ENCODE measurements at regions not wholly inside any gene's neighbourhood (a gene's known extent, or its start where the extent isn't known, plus 50 kb on each side); places are given as distances from the start of the nearest gene placed in this dataset.

DNA sequence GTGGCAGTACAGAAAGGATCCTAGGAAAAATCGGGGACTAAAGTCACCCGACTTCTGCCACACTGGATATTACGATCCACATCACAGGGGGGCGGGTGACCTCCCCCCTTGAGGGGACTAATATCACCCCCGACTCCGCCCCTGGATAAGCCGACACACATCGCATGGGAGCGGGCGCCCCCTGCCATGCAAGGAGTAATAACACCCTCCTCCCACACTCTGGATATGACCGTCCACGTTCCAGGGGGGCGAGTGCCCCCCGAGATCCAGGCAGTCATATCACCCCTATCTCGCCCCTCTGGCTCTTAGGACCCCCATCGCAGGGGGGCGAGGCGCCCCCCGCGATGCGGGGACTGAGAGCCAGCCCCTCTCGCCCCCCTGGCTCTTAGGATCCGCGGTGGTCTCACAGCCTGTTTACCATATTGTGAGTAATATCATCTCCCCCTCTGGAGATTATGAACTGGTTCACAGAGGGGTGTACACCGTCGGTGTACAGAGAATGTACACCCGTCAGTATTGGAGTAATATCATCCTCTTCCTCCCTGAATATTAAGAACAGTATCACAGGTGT, 423.0 kb downstream of the DIRAS2 start:
- TF ChIP-seq, protein P1, sequence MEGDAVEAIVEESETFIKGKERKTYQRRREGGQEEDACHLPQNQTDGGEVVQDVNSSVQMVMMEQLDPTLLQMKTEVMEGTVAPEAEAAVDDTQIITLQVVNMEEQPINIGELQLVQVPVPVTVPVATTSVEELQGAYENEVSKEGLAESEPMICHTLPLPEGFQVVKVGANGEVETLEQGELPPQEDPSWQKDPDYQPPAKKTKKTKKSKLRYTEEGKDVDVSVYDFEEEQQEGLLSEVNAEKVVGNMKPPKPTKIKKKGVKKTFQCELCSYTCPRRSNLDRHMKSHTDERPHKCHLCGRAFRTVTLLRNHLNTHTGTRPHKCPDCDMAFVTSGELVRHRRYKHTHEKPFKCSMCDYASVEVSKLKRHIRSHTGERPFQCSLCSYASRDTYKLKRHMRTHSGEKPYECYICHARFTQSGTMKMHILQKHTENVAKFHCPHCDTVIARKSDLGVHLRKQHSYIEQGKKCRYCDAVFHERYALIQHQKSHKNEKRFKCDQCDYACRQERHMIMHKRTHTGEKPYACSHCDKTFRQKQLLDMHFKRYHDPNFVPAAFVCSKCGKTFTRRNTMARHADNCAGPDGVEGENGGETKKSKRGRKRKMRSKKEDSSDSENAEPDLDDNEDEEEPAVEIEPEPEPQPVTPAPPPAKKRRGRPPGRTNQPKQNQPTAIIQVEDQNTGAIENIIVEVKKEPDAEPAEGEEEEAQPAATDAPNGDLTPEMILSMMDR (optimal IDR thresholded peaks at IDR 0.05 in 1 of 3, IDR thresholded peaks at IDR 0.05 in 1 of 3, conservative IDR thresholded peaks at IDR 0.05 in 1 of 3; ENCODE audit: extremely low read depth in 1 of 3, insufficient read depth in 2 of 3, low read length in 3 of 3): peak; percentile 17 to 64 (median 55)
- TF ChIP-seq EZH2 (IDR thresholded peaks at IDR 0.05; ENCODE audit: low read length): no peak

All from keratinocyte (primary cell).